ENCODE measurements at regions not wholly inside any gene's neighbourhood (a gene's known extent, or its start where the extent isn't known, plus 50 kb on each side); places are given as distances from the start of the nearest gene placed in this dataset.

- Histone ChIP-seq H3K4me1 (no peaks in the 10 kb centered on the region), H3K36me3 (ENCODE audit: control insufficient read depth, insufficient read depth, low read length) (no peaks in the 10 kb centered on the region), H3K9me3 (no peaks in the 10 kb centered on the region), H3K4me3 (ENCODE audit: low read depth, low read length) (no peak overlapping the region), H3K27me3 (replicated peaks; ENCODE audit: control insufficient read depth, insufficient read depth, low read length) (no peaks in the 10 kb centered on the region)
- CTCF ChIA-PET = no interaction called here
- no peaks in the 10 kb centered on the region for H3K9me3 Mint-ChIP-seq (ENCODE audit: unreplicated experiment)
- TF ChIP-seq CTCF (IDR thresholded peaks at IDR 0.05; ENCODE audit: insufficient read depth in 1 of 2, low read depth in 1 of 2, low read length in 1 of 2, severe bottlenecking in 1 of 2, unreplicated experiment in 1 of 2) = no peak
- H3K27me3 Mint-ChIP-seq (ENCODE audit: insufficient read depth, unreplicated experiment) = no peaks in the 10 kb centered on the region
- no TSS peak for BruUV-seq (replicated peaks)
- H3K4me3 Mint-ChIP-seq (ENCODE audit: unreplicated experiment) = no peak overlapping the region
- POLR2A ChIA-PET = no interaction called here
- intact Hi-C loops (cut with micrococcal nuclease; ENCODE audit: unreplicated experiment) = no loop called here
- H3K4me1 Mint-ChIP-seq (ENCODE audit: low read depth, unreplicated experiment) = no peaks in the 10 kb centered on the region
- no peak overlapping the region for H3K27ac Mint-ChIP-seq (ENCODE audit: unreplicated experiment)
- DNase-seq = no peak
- no peaks in the 10 kb centered on the region for H3K36me3 Mint-ChIP-seq (ENCODE audit: insufficient read depth, unreplicated experiment)
Observed at GRCh38 chr3:102348904-102349303, 85.9 kb upstream of the ZPLD1 start.

DNA sequence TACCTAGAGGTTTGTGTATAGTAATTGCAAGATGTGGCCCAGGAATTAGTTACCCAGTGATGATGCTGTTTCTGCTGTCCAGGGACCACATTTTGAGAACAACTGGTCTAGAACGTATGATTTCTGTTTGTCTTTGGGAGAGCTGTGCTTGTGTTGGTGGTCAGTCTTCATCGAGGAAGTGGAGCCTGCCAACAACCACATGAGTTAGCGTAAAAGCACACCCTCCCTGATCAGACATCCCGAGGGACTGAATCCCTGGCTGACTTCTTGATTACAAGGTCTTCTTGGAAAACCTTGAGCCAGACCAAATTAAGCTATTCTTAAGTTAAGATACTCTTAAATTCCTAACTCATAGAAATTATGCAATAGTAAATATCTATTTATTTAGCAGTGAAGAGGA lies 81.7 kb upstream of the ZPLD1 start:
- Histone ChIP-seq H3K27me3 (replicated peaks; ENCODE audit: control insufficient read depth, insufficient read depth, low read length) (no peaks in the 10 kb centered on the region), H3K4me1 (peaks cover 4% of the 10 kb centered on the region; the same call in 1 of the 2 replicates), H3K36me3 (ENCODE audit: control insufficient read depth, insufficient read depth, low read length) (no peaks in the 10 kb centered on the region), H3K4me3 (ENCODE audit: low read depth, low read length) (no peak overlapping the region), H3K9me3 (no peaks in the 10 kb centered on the region)
- Mint-ChIP-seq H3K36me3 (ENCODE audit: insufficient read depth, unreplicated experiment) (no peaks in the 10 kb centered on the region), H3K9me3 (ENCODE audit: unreplicated experiment) (no peaks in the 10 kb centered on the region), H3K4me3 (ENCODE audit: unreplicated experiment) (no peak overlapping the region), H3K27ac (ENCODE audit: unreplicated experiment) (no peak overlapping the region), H3K27me3 (ENCODE audit: insufficient read depth, unreplicated experiment) (no peaks in the 10 kb centered on the region), H3K4me1 (ENCODE audit: low read depth, unreplicated experiment) (peaks cover 7% of the 10 kb centered on the region)
- ChIA-PET POLR2A (no interaction called here), CTCF (no interaction called here)
- no peak for TF ChIP-seq CTCF (IDR thresholded peaks at IDR 0.05; ENCODE audit: insufficient read depth in 1 of 2, low read depth in 1 of 2, low read length in 1 of 2, severe bottlenecking in 1 of 2, unreplicated experiment in 1 of 2)
- no TSS peak for BruUV-seq (replicated peaks)
- intact Hi-C loops (cut with micrococcal nuclease; ENCODE audit: unreplicated experiment) = no loop called here
- no peak for DNase-seq

DNA sequence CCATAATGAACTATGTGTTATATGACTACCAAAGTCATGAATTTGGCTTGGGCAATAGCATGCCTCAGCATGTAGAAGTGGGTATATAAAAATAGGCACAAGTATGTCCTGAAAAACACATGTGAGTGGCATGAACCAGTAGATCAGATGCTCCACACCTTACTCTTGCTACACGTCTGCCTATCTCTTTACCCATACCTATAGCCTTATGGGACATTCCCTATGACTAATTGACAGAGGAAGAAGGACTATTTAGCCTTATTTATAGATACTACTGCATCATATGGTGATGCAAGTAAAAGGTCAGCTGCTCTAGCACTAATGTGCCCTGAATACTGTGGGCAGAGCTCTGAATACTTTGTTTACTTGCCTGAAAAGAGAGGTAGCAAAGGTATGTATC lies 81.0 kb upstream of the ZPLD1 start:
- TF ChIP-seq CTCF (IDR thresholded peaks at IDR 0.05; ENCODE audit: insufficient read depth in 1 of 2, low read depth in 1 of 2, low read length in 1 of 2, severe bottlenecking in 1 of 2, unreplicated experiment in 1 of 2) = no peak
- Histone ChIP-seq H3K9me3 (no peaks in the 10 kb centered on the region), H3K36me3 (ENCODE audit: control insufficient read depth, insufficient read depth, low read length) (no peaks in the 10 kb centered on the region), H3K4me1 (peaks cover 4% of the 10 kb centered on the region; the same call in 1 of the 2 replicates), H3K27me3 (replicated peaks; ENCODE audit: control insufficient read depth, insufficient read depth, low read length) (no peaks in the 10 kb centered on the region), H3K4me3 (ENCODE audit: low read depth, low read length) (no peak overlapping the region)
- CTCF ChIA-PET = no interaction called here
- H3K4me1 Mint-ChIP-seq (ENCODE audit: low read depth, unreplicated experiment) = peaks cover 7% of the 10 kb centered on the region
- H3K4me3 Mint-ChIP-seq (ENCODE audit: unreplicated experiment) = no peak overlapping the region
- intact Hi-C loops (cut with micrococcal nuclease; ENCODE audit: unreplicated experiment) = no loop called here
- BruUV-seq (replicated peaks) = no TSS peak
- no peaks in the 10 kb centered on the region for H3K9me3 Mint-ChIP-seq (ENCODE audit: unreplicated experiment)
- H3K27ac Mint-ChIP-seq (ENCODE audit: unreplicated experiment) = no peak overlapping the region
- H3K27me3 Mint-ChIP-seq (ENCODE audit: insufficient read depth, unreplicated experiment) = no peaks in the 10 kb centered on the region
- POLR2A ChIA-PET = no interaction called here
- DNase-seq = no peak
- H3K36me3 Mint-ChIP-seq (ENCODE audit: insufficient read depth, unreplicated experiment) = no peaks in the 10 kb centered on the region

Data from Caco-2 (cell line).